ENCODE measurements at regions not wholly inside any gene's neighbourhood (a gene's known extent, or its start where the extent isn't known, plus 50 kb on each side); places are given as distances from the start of the nearest gene placed in this dataset.
"Not testable (repeated sequence)": the region's sequence is repeated elsewhere in the genome, so short reads cannot be mapped to it uniquely, and the experiment has no call there.

- no peak overlapping the region for H3K27ac Mint-ChIP-seq
- H3K4me1 Mint-ChIP-seq = peaks cover 10% of the 10 kb centered on the region
- H3K36me3 Mint-ChIP-seq (ENCODE audit: low read depth) = no peaks in the 10 kb centered on the region
- no peak for TF ChIP-seq CTCF (IDR thresholded peaks at IDR 0.05; ENCODE audit: unreplicated experiment in 3 of 3)
- H3K27me3 Mint-ChIP-seq (ENCODE audit: low read depth) = no peaks in the 10 kb centered on the region
- no peak overlapping the region for H3K4me3 Mint-ChIP-seq
- H3K9me3 Mint-ChIP-seq = no peaks in the 10 kb centered on the region
These were observed 108.4 kb downstream of the IGLL1 start for GRCh38 chr22:23471698-23472097.

- no peak for TF ChIP-seq CTCF (IDR thresholded peaks at IDR 0.05; ENCODE audit: unreplicated experiment in 3 of 3)
- Mint-ChIP-seq H3K27me3 (ENCODE audit: low read depth) (no peaks in the 10 kb centered on the region), H3K9me3 (no peaks in the 10 kb centered on the region), H3K4me3 (no peak overlapping the region), H3K4me1 (peaks cover 10% of the 10 kb centered on the region), H3K27ac (no peak overlapping the region), H3K36me3 (ENCODE audit: low read depth) (no peaks in the 10 kb centered on the region)
These were observed 109.2 kb downstream of the IGLL1 start for GRCh38 chr22:23470811-23471389.

GRCh38 chr22:23467721-23468294 lies 112.3 kb downstream of the IGLL1 start:
- Mint-ChIP-seq H3K4me1 (peaks cover 6% of the 10 kb centered on the region), H3K9me3 (no peaks in the 10 kb centered on the region), H3K4me3 (no peak overlapping the region), H3K27me3 (ENCODE audit: low read depth) (no peaks in the 10 kb centered on the region), H3K36me3 (ENCODE audit: low read depth) (no peaks in the 10 kb centered on the region), H3K27ac (no peak overlapping the region)
- TF ChIP-seq CTCF (IDR thresholded peaks at IDR 0.05; ENCODE audit: unreplicated experiment in 3 of 3) = no peak

- TF ChIP-seq CTCF (IDR thresholded peaks at IDR 0.05; ENCODE audit: unreplicated experiment in 3 of 3) = no peak
These were observed 113.7 kb downstream of the IGLL1 start for GRCh38 chr22:23466351-23466750.

GRCh38 chr22:23464796-23465195 lies 115.3 kb downstream of the IGLL1 start:
- H3K4me3 Mint-ChIP-seq; H3K4me1 Mint-ChIP-seq; H3K9me3 Mint-ChIP-seq; H3K27me3 Mint-ChIP-seq (ENCODE audit: low read depth); H3K36me3 Mint-ChIP-seq (ENCODE audit: low read depth): not testable (repeated sequence)
- peak overlapping the region in 1 of 3 experiments; percentile 21 for H3K27ac Mint-ChIP-seq

More at GRCh38 chr22:23466351-23466750, 113.7 kb downstream of the IGLL1 start:
- Mint-ChIP-seq H3K9me3 (no peaks in the 10 kb centered on the region), H3K27me3 (ENCODE audit: low read depth) (no peaks in the 10 kb centered on the region), H3K27ac (no peak overlapping the region), H3K4me1 (peaks cover 6% of the 10 kb centered on the region), H3K36me3 (ENCODE audit: low read depth) (peaks cover 5% of the 10 kb centered on the region), H3K4me3 (no peak overlapping the region)

- not testable (repeated sequence) for H3K4me3 Mint-ChIP-seq; H3K27me3 Mint-ChIP-seq (ENCODE audit: low read depth); H3K9me3 Mint-ChIP-seq; H3K27ac Mint-ChIP-seq; H3K36me3 Mint-ChIP-seq (ENCODE audit: low read depth)
- H3K4me1 Mint-ChIP-seq = peaks cover 25% of the 10 kb centered on the region
These were observed 119.5 kb downstream of the IGLL1 start for GRCh38 chr22:23460517-23461031.

GRCh38 chr22:23459645-23460516 lies 120.2 kb downstream of the IGLL1 start:
- not testable (repeated sequence) for H3K27me3 Mint-ChIP-seq (ENCODE audit: low read depth); H3K9me3 Mint-ChIP-seq; H3K4me3 Mint-ChIP-seq; H3K36me3 Mint-ChIP-seq (ENCODE audit: low read depth); H3K27ac Mint-ChIP-seq
- peaks cover 25% of the 10 kb centered on the region for H3K4me1 Mint-ChIP-seq
